Neural crest cell (in vitro differentiated cells): ENCODE measurements at regions not wholly inside any gene's neighbourhood (a gene's known extent, or its start where the extent isn't known, plus 50 kb on each side); places are given as distances from the start of the nearest gene placed in this dataset.

Experiments
- DNase-seq: peaks from one replicate; pipeline ENCODE4 v3.0.0; 2021; ENCODE audit warnings: low read depth, mixed read lengths, low spot score
- H3K27ac Mint-ChIP-seq: one replicate; pipeline ENCODE4 v1.8.0; 2021; ENCODE audit warnings: mild to moderate bottlenecking, mixed read lengths; ENCODE audit not compliant: unreplicated experiment
- H3K27me3 Mint-ChIP-seq: 2 replicates; pipeline ENCODE4 v1.8.0; 2021; ENCODE audit warnings: low read depth, mild to moderate bottlenecking, mixed read lengths
- H3K36me3 Mint-ChIP-seq: 2 replicates; pipeline ENCODE4 v1.8.0; 2021; ENCODE audit warnings: low read depth, mild to moderate bottlenecking, mixed read lengths
- H3K4me1 Mint-ChIP-seq: 2 replicates; pipeline ENCODE4 v1.8.0; 2021; ENCODE audit warnings: mixed read lengths
- H3K4me3 Mint-ChIP-seq: one replicate; pipeline ENCODE4 v1.8.0; 2021; ENCODE audit warnings: mild to moderate bottlenecking, mixed read lengths
- H3K9me3 Mint-ChIP-seq: 2 replicates; pipeline ENCODE4 v1.8.0; 2021; ENCODE audit warnings: mixed read lengths
- TF ChIP-seq, protein P1 (sequence below): fragments of 200-600 bp; sonication (generic); conservative IDR thresholded peaks from 2 replicates; pipeline ENCODE4 v1.5.0; 2021; ENCODE audit warnings: antibody characterized with exemption, mild to moderate bottlenecking

DNA sequence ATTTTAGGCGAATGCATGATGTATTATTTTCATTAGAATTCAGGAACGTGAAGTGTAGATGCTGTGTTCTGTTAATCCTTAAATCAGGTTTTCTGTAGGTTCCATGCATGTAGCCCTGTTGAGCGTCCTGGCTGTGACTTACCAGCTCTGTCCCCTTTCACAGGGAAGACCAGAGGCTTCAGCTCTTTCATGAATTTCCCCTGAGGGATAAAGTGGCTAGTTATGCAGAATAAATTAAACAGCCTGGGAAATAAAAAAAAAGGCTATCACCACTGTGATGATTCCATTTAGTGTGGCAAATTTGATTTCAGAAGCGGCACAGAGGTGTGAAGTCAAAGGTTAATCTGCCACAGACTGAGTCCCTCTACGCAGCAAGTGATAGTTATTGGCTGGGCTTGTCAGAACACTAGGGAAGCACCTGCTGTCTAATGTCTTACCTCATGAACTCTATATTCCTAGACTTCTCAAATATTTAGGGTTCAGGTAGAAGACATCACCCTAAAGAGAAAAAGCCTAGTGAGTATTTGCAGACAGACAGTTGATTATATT is 61.6 kb upstream of the LINC00305 start:
- TF ChIP-seq, protein P1, sequence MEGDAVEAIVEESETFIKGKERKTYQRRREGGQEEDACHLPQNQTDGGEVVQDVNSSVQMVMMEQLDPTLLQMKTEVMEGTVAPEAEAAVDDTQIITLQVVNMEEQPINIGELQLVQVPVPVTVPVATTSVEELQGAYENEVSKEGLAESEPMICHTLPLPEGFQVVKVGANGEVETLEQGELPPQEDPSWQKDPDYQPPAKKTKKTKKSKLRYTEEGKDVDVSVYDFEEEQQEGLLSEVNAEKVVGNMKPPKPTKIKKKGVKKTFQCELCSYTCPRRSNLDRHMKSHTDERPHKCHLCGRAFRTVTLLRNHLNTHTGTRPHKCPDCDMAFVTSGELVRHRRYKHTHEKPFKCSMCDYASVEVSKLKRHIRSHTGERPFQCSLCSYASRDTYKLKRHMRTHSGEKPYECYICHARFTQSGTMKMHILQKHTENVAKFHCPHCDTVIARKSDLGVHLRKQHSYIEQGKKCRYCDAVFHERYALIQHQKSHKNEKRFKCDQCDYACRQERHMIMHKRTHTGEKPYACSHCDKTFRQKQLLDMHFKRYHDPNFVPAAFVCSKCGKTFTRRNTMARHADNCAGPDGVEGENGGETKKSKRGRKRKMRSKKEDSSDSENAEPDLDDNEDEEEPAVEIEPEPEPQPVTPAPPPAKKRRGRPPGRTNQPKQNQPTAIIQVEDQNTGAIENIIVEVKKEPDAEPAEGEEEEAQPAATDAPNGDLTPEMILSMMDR, result no peak
- DNase-seq, result no peak
- Mint-ChIP-seq H3K4me3 (no peak overlapping the region), H3K4me1 (no peaks in the 10 kb centered on the region), H3K27me3 (no peaks in the 10 kb centered on the region), H3K27ac (no peak overlapping the region), H3K36me3 (no peaks in the 10 kb centered on the region), H3K9me3 (no peaks in the 10 kb centered on the region)

DNA sequence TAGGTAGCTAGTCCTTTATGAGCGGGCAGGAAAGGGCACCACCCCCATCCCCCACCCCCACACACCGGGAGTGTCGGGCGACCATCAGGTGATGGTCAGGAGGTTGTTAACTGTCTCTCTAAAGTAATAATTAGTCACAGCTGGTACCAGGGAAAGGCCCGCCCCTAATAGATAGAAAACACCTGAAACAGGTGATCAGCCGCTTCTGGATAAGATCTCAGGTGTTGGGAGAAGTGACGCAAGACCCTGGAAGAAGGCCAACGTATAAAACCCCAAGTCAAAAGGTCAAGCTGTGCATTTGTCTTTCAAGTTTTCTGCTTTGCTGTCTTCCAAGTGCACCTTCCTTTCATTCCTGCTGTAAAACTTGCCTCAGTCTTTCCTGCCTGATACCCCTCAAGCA is 59.6 kb upstream of the LINC00305 start:
- TF ChIP-seq, protein P1, result no peak
- H3K4me1 Mint-ChIP-seq, result no peaks in the 10 kb centered on the region
- H3K36me3 Mint-ChIP-seq, result no peaks in the 10 kb centered on the region
- no peaks in the 10 kb centered on the region for H3K9me3 Mint-ChIP-seq
- DNase-seq, result no peak
- H3K27me3 Mint-ChIP-seq, result no peaks in the 10 kb centered on the region
- H3K4me3 Mint-ChIP-seq, result no peak overlapping the region
- no peak overlapping the region for H3K27ac Mint-ChIP-seq

DNA sequence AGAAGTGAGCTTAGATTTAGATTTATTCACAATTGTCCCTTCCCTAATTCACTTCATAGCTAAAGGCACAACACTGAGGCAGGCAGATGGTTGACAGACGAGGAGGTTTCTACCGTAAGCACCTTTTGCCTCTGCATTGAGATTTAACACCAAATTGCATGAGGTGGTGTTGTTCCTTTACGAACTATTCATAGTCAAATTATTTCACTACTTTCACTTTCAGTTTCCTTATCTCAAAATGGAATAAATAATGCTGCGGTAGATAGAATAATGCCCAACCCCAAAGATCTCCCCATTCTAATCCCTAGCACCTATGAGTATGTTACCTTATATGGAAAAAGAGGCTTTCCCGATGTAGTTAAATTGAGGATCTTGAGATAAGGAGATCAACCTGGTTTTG is 58.9 kb upstream of the LINC00305 start:
- Mint-ChIP-seq H3K27ac (no peak overlapping the region), H3K9me3 (no peaks in the 10 kb centered on the region), H3K4me1 (peaks cover 3% of the 10 kb centered on the region), H3K4me3 (no peak overlapping the region), H3K36me3 (no peaks in the 10 kb centered on the region), H3K27me3 (no peaks in the 10 kb centered on the region)
- no peak for DNase-seq
- TF ChIP-seq, protein P1, result no peak

DNA sequence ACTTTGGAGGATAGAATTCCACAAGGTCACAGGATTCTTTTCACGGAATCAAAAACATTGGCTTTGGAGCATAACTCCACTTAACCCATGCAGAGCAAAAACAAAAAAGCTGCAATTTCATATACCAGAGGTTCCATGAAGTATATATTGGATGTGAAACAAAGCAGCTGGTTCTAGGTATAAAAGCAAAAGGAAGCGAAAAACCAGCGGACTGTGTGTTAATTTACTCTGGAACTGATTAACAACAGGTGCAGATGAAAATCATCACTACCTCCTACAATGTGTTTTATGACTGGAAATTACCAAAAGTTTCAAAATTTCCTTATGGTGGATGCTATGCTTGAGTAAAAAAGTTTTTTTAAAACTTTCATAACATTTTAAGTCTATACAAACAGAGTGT is 54.4 kb upstream of the LINC00305 start:
- Mint-ChIP-seq H3K4me3 (no peak overlapping the region), H3K4me1 (peaks cover 19% of the 10 kb centered on the region), H3K9me3 (peaks cover 4% of the 10 kb centered on the region), H3K27me3 (no peaks in the 10 kb centered on the region), H3K36me3 (no peaks in the 10 kb centered on the region), H3K27ac (no peak overlapping the region)
- no peak for DNase-seq
- TF ChIP-seq, protein P1, result no peak

DNA sequence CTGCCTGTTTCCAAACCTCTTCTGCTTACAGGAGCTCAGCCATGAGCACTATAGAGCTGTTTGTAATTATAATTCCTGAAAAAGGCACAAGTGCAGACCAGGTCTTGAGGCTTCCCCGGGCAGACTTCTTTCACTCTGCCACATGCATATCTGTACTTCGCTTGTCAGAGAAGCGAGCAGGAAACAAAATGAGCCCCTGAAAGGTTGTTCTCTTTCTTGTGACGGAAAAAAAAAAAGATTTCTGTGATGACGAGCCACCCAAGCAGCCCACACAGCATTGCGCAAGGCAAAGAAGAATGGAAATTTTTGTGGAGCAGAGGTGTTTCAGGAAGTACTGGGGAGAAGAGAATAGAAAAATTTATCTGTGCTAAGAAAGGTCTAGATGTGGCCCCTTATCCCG is 54.0 kb upstream of the LINC00305 start:
- H3K4me3 Mint-ChIP-seq, result no peak overlapping the region

More for the DNA sequence above, 54.0 kb upstream of the LINC00305 start:
- Mint-ChIP-seq H3K4me1 (peaks cover 19% of the 10 kb centered on the region), H3K36me3 (no peaks in the 10 kb centered on the region), H3K27me3 (no peaks in the 10 kb centered on the region), H3K27ac (no peak overlapping the region), H3K9me3 (peaks cover 4% of the 10 kb centered on the region)
- TF ChIP-seq, protein P1, result no peak
- no peak for DNase-seq
